DMS53 treated with DMSO at 0.1 percent for 48 hours (cell line): ENCODE measurements at regions not wholly inside any gene's neighbourhood (a gene's known extent, or its start where the extent isn't known, plus 50 kb on each side); places are given as distances from the start of the nearest gene placed in this dataset.
"Not testable (repeated sequence)": the region's sequence is repeated elsewhere in the genome, so short reads cannot be mapped to it uniquely, and the experiment has no call there.

Source experiments
- DNase-seq: peaks from one replicate; lab custom pipeline; 2025; ENCODE audit not compliant: unreplicated experiment; lab: John Stamatoyannopoulos, UW

- no peak for DNase-seq
Measured at GRCh38 chr1:232422898-232423297, 207.0 kb downstream of the SIPA1L2 start.

- DNase-seq, result no peak
Measured at GRCh38 chr1:232422098-232422497, 207.8 kb downstream of the SIPA1L2 start.

GRCh38 chr1:232421143-232421796, 208.7 kb downstream of the SIPA1L2 start:
- peak; percentile 67 for DNase-seq

GRCh38 chr1:232417636-232418248, 212.2 kb downstream of the SIPA1L2 start:
- no peak for DNase-seq

GRCh38 chr1:232416026-232416568, 213.8 kb downstream of the SIPA1L2 start:
- DNase-seq, result no peak

- DNase-seq, result not testable (repeated sequence)
Measured at GRCh38 chr1:232415481-232415880, 214.5 kb downstream of the SIPA1L2 start.

- no peak for DNase-seq
Measured at GRCh38 chr1:232414100-232414499, 215.8 kb downstream of the SIPA1L2 start.

- DNase-seq, result no peak
Measured at GRCh38 chr1:232413674-232414073, 216.3 kb downstream of the SIPA1L2 start.

- no peak for DNase-seq
Measured at GRCh38 chr1:232409584-232409983, 220.3 kb downstream of the SIPA1L2 start.

GRCh38 chr1:232407120-232407519, 222.8 kb downstream of the SIPA1L2 start:
- DNase-seq, result no peak

- DNase-seq, result no peak
Measured at GRCh38 chr1:232405781-232406180, 224.2 kb downstream of the SIPA1L2 start.

- no peak for DNase-seq
Measured at GRCh38 chr1:232404981-232405731, 224.8 kb downstream of the SIPA1L2 start.

- DNase-seq, result no peak
Measured at GRCh38 chr1:232404227-232404626, 225.7 kb downstream of the SIPA1L2 start.

- no peak for DNase-seq
Measured at GRCh38 chr1:232403017-232403714, 226.8 kb downstream of the SIPA1L2 start.

- DNase-seq, result no peak
Measured at GRCh38 chr1:232398823-232399222, 231.1 kb downstream of the SIPA1L2 start.

GRCh38 chr1:232393444-232394146, 236.3 kb downstream of the SIPA1L2 start:
- DNase-seq, result no peak

- DNase-seq, result no peak
Measured at GRCh38 chr1:232393010-232393409, 236.9 kb downstream of the SIPA1L2 start.

- no peak for DNase-seq
Measured at GRCh38 chr1:232390590-232390989, 239.3 kb downstream of the SIPA1L2 start.

- no peak for DNase-seq
Measured at GRCh38 chr1:232389744-232390143, 240.2 kb downstream of the SIPA1L2 start.

- DNase-seq, result no peak
Measured at GRCh38 chr1:232388363-232388762, 241.6 kb downstream of the SIPA1L2 start.
